ENCODE measurements at regions not wholly inside any gene's neighbourhood (a gene's known extent, or its start where the extent isn't known, plus 50 kb on each side); places are given as distances from the start of the nearest gene placed in this dataset.
"Not testable (repeated sequence)": the region's sequence is repeated elsewhere in the genome, so short reads cannot be mapped to it uniquely, and the experiment has no call there.

DNA sequence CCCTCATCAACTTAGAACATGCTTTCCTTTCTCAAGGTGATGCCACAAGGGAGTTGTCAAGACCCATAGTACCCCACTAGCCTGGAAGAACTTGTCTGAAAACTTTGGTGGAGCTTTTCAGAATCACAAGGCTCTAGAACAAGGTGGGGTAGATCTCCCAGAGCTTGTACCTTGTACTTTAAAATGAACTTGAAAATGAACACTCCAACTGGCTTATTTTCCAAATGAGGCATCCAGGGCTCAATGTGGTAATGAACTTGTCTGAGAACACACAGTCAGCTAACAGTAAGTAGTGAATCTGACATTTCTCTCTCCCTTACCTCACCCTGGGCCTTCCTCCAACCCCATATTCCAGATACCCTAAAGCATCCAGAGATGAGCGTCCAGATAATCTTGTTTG is 81.8 kb upstream of the THBS1 start:
- no peak for DNase-seq

DNA sequence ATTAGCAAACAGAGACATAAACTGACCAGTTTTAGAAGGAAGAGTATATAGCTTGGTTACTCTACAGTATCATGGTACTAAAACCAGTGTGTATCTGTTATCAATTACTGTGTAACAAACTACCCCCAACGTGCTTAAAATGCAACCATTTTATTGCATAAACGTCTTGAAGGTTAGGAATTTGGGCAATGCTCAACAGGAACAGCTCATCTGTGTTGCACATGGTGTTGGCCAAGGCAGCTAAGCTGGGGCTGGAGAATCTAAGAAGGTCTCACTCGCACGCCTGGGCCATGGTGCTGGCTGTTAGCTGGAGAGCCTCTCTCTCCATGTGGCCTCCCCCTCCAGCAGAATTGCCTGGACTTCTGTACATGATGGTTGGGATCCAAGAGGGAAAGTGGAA is 81.2 kb upstream of the THBS1 start:
- no peak for DNase-seq

DNA sequence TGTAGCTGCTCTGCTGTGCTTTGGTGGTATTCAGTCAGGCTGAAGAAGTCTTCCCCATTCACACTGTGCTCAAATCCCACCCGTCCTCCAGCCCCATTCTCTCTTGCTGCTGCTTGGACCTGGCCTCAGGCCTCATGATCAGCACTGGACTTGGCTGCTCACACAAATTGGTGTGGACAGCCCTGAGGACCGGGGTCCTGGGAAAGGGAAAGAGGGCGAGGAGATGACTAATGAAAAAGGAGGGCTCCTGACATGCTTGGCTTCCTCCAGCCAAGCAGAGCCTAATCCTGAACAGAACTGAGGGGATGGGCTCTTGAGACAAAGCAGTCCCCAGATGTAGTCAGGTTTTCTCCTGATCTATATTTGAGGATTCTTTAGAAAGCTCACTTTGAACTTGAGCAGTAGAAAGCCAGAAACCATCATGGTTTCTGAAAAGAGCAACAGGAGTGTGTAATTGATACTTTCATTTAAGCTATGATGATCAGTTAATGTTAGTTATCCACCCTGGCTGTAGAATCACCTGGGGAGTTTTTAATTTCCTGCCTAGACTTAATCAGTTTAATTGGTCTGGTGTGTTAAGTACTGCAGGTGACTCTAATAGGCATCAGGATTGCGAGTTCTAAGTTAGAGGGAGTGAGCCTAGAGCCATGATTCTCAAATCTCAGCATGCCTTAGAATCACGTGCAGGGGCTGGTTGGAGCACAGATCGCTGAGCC is 79.4 kb upstream of the THBS1 start:
- no peak for DNase-seq

DNA sequence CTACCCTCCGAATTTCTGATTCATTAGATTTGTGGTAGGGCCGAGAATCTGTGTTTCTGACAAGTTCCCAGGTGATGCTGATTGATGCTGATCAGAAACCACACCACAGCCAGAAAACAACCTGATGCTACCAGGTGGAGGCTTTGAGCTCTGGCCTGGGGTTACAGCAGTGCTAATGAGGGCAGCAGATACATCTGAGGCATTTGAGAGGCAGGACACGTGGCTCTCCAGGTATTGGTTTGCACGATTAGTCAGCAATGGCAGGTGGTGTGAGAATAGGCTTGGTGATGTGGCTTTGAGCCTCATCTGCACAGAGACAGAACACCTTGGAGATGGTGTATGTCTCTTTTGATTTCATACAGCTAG is 78.8 kb upstream of the THBS1 start:
- DNase-seq = no peak

DNA sequence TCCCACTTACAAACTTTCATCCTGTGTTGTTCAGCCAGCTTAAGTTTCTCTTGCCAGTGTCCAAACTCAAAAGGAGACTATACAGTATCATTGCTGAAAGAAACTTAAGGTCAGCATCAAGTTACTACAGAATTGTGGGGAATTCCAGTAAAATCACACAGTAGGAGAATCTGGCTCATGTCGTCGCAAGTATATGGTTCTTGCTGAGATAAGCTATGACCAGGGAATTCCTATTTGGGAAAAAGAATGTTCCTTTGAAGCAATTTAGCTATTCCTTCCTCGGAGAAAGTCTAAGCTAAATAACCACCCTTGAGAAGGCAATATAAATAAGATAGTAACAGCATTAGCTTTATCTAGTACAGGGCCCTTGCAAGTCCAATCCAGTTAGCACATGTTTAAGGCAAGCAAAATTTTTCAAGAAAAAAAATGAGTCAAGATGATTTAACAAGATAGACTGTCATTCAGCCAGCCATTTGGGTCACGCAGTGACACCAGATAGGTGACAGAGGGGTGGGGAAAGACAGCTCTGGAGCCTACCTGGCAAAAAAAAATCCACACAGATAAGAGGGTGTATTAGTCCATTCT is 78.2 kb upstream of the THBS1 start:
- no peak for DNase-seq

DNA sequence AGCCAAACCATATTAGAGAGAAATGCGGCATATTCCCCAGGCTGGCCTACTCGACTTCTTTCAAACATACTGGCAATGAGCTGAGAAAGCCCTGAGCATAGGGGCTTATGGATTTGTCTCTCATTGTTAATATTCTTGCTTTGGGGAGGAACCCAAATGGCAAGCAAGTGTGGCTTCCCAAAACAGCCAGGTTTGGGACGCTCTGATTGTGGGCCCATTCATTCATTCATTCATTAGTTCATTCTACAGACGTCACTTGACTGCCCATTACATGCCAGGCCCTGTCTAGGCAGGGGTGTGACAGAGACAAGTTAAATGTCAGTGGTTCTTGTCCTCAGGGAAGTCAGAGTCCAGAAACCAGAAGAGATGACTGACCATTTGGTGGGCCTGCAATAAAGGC is 77.4 kb upstream of the THBS1 start:
- no peak for DNase-seq

DNA sequence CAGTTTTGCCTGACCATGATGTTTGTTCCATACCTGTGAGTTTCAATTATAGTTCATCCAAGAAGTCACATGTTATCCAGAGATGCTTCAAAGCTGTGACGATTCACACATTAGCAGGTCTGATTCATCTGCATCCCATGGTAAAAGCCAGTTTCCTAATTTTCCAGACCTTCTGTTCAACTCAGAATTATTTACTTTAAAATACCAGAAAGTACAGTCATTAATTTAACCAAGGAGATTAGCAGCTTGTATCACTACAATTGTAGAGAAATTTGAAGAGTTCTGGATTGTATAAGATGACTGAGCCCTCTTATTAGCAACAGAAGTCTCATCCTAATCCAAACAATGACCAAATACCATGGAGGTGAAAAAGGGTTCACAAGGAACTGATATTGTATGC is 76.1 kb upstream of the THBS1 start:
- no peak for DNase-seq

DNA sequence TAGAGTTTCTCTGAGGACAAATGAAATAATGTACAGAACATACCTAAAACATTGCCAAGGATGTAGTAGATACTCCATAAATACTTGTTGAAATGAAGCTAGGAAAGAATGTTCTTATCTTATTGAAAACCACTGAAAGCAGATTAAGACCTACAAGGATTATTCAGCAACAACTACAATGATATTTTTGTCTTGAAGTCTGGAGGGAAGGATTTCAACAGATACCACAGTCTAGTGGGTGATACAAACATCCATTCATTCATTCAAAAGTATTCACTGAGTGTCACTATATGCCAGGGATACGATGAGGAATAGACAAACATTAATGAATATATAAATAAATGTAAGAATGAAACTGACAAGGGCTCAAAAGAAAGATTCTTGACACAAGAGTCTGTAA is 74.7 kb upstream of the THBS1 start:
- DNase-seq = no peak

DNA sequence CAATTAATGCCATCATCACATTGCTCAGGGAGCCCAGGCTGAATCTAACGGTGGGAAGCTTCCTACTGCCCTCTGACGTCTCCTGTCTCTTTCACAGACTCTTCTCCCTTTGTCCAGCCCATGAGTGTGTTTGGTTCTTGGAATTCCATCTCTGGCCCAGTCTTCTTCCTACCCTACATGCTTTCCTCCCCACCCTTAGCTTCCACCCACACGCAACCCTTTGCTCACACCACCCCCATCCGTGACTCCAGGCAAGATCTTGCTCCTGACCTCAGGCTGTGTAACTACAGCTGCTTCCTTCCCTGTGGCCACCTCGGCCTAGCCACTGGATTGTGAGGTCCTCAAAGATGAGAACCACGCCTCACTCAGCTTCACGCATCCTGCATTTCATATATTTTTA is 72.3 kb upstream of the THBS1 start:
- no peak for DNase-seq

DNA sequence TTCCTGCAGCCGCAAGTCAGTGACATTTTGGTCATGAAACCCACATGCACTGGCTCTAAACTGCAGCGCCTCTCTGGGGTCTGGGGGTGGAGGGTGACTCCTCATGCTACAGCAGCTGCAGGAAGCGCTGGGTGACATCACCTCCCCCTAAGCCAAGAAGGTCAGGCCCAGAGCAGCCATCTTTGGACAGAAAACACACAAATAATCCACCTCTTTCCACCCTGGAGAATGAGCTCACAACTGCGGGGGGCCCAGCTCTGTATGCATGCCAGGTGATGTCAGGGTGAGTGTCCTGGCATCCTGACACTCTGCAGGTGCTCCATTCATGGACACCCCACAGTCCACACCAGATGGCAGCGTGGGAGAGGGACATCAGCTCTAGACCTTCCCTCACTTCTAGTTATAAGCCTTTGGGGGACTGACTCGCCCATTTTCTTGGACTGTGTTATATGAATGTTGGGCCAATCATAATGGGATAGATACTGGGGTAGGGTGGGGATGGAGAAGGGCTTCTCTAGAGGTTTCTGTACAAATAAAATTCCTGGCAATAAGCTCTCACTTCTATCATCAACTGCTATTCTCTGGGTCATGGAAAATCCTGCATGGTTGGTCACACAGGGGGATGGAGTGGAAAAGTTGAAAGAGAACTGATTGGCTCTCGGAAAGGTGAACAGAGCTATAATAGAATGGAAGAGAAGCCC is 70.7 kb upstream of the THBS1 start:
- DNase-seq = no peak

DNA sequence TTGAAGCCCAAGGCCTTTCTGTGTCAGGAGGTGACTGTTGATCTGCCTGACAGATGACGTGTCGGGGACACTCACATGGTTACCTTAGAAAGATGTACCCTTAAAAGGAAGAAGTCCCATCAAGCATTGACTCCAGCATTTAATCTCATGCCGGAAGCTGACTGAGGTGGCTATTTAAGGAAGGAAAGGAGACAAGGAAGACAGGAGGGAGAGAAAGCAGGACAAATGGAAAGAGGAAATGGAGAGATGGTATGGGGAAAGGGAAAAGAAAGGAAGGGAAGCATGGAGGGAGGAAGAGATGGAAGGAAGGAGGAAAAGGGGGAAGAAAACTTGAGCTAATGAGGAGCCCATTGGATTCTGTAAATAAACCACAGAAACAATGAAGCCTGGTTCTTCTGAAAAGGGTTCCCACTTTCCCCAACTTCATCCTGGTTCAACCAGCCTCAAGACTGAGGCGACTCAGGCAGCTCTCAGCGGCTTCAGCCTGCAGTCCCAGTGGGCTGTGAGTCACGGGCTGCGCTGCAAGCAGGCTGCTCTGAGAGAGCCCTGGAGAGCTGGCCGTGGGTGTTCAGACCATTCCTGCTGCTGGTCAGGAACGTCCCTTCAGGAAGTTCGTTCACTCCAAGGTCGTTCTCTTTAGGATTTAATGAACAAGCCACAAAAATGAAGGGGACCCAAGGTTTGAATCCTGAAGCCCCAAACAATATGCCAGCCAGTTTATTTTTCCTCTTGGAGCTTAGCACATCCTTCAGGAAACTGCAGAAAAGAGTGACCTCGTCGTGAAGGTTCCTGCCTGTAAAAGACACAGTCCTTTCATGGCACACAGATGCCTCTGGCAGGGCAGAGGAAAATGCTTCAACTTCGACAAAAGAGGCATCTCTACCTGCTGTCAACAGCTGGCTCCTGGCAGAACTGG is 69.6 kb upstream of the THBS1 start:
- DNase-seq = no peak

DNA sequence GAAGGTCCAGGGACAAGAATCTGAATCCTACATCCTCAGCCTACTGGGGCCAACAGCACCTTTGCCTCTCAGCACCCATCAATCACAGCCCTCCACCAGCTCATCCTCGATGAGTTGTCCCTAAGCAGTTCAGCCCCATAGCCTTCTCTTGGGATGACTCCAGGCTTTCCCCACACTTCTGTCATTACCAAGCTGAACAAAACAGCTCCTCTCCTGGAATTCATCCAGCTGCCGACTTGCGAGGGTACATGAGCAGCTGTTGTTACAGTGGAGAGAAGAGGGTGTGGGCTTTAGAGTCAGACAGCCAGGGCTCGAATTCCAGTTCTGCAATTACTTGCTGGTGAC is 69.0 kb upstream of the THBS1 start:
- peak; percentile 84 for DNase-seq

DNA sequence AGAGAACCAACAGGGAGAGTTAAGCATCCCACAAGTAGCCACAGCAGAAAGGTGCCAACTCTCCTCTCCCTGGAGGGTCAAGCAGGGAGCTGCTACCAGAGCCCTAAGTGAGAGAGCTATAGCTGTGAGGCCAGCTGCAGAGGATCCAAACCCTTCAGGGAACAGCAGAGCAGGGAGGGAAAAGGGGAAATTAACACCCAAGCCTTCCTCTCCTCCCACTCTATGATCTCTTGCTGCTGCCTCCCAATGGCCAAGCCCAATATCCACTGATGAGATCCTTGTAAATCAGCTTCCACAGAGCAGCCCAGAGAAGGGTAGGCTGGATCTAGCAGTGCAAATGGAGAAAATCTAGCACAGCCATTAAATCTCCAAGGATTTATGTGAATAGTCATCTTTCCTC is 68.2 kb upstream of the THBS1 start:
- DNase-seq = no peak

DNA sequence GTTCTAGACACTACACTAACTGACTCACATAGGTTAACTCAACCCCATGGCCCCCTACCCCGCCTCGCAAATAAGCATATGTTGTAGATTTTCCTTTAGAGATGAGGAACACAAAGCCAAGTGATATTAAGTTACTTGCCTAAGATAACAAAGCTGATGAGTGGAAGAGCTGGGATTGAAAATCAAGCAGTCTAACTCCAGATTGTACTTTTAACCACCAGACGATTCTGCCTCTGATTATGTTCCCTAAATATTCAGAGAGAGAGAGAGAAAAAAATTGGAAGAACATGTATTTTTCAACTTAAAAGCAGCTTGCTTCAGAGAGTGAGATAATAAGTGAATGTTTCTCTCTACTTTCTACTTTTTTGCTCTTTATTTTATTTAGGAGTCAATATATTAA is 66.9 kb upstream of the THBS1 start:
- DNase-seq = no peak

DNA sequence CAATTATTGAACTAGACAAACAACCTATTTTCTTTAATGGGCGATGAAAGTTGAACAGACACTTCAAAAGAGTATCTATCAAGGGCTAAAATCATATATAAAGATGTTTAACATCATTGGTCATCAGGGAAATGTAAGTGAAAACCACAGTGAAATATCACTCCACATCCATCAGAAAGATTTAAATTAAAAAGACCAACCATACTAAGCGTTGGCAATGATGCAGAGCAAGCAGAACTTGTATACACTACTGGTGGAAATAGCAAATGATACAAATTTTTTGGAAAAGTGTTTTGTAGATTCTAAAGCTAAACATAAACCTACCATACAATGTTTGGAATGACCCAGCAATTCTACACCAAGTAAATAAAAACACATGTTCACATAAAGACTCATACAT is 65.9 kb upstream of the THBS1 start:
- DNase-seq = no peak

DNA sequence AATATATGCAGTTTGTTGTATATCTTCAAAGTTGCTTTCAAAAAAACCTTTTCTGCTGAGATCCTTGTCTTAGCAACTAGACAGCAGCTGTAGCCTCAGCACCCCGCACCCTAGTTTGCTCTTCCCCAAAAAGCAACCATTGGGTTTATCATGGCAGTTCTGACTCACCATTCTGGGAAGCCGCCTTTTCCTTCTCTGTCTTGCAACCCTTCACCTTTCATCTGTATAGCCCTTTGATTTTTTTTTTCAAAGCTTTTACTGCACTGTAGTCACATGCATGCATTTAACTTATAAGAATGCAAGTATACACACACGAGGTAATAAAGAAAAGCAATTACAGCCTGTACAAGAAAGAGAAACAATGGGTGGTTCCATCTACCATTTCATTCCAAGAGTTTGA is 65.1 kb upstream of the THBS1 start:
- DNase-seq = no peak

DNA sequence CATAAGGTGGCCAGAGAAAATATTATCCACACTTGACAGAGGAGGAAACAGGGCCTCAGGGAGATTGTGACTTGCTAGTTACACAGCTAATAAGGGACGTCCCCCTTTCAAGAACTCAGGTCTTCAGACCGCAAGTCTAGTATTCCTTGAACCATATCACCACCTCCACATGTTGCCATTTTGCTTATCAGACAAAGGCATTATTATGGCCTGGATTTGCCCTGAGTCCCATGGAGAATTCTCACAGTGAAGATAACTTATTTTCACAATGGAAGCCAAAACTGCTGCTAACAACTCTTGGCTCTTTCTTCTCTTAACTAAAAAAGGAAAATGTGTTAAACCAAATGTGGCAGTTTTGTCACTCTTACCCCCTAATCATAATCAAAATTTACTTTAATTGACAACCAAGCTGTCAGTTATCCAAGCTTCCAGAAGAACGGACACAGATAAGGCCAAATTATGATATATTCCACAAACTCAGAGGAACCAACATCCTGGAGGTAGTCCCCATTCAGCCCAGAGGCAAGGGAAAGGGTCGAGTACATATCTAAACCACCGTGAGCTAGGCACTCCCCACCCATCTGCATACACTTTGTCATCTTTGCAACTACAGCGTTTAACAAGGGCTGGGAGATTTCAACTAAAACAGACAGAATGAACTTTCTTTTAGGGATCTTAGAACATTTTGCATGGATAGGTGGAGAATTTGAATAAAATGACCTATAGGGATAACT is 63.6 kb upstream of the THBS1 start:
- no peak for DNase-seq

DNA sequence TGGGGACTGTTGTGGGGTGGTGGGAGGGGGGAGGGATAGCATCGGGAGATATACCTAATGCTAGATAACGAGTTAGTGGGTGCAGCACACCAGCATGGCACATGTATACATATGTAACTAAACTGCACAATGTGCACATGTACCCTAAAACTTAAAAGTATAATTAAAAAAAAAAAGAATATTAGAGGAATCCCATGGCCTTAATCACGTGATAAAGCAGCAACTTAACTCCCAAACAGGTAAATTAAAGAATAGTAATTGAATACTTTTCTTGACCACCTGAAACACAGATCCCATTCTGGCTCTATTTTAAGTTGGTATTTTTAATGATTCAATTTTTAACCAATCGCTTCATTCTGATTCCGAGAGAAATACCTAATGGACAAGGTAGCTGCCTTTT is 56.9 kb upstream of the THBS1 start:
- DNase-seq = not testable (repeated sequence)

DNA sequence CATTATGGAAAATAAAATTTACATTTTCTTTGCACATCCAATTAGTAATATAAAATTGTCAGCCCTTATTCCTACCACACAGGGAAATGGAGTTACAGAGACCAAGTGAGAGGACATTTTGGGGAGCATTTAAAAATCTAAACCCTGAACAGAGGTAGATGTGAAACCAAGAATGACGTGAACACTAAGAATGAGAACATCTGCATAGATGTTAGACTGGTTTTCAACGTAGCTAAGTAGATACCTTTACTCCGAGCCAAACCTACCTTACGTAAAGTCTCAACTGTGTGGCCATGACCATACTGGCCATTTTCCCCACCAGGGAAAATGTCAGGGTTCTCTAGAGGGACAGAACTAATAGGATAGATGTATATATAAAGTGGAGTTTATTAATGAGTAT is 51.4 kb upstream of the THBS1 start:
- no peak for DNase-seq

DNA sequence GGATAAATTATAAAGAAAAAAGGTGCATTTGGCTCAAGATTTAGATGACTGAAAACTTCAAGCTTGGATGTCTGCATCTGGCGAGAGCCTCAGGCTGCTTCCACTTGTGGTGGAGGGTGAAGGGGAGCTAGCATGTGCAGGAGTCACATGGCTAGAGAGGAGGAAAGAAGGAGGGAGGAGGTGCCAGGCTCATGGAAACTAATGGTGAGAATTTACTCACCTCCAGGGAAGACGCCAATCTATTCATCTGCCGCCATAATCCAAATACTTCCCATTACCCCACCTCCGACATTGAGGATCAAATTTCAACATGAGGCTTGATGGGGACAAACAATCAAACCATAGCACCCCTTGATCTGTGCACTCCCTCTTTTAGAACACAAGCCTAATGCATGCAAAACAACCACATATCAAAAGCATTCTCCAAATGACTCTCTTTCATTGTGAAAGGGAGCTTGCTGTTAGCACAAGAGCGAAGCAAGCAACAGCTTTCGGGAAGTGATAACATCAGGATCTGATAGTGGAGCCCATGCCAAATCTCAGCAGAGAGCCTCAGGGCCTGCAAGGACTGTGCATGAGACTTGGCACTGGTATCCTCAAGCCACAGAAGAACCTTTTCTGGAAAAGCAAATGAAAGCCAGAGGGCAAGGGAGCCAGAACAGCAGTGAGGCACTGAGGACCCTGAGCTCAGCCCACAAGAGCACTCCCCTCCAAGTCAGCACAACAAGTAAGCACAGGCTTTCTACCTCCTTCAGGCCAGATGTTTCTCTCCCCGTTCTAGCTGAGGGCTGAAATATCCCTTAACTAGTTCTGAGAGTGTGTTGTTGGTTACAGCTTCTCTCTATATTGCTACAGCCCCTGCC is 50.2 kb upstream of the THBS1 start:
- DNase-seq = no peak

Measured in NCI-H1694 treated with DMSO at 0.1 percent for 48 hours (cell line).